Effector memory CD4-positive, alpha-beta T cell (primary cell): ENCODE measurements at regions not wholly inside any gene's neighbourhood (a gene's known extent, or its start where the extent isn't known, plus 50 kb on each side); places are given as distances from the start of the nearest gene placed in this dataset.

Source experiments
- DNase-seq, 3 donors: peaks; one replicate each; pipeline ENCODE4 v3.0.0-alpha.2; 2020
- H3K27ac ChIP-seq: 2 replicates; pipeline ENCODE4 v1.7.0; 2013; ENCODE audit warnings: mild to moderate bottlenecking, low read length, moderate library complexity; ENCODE audit not compliant: insufficient read depth, poor library complexity, severe bottlenecking
- H3K27me3 ChIP-seq: replicated peaks from 2 replicates; pipeline ENCODE4 v1.7.0; 2013; ENCODE audit warnings: mild to moderate bottlenecking, low read length; ENCODE audit not compliant: insufficient read depth, control insufficient read depth, poor library complexity, severe bottlenecking
- H3K36me3 ChIP-seq: 2 replicates; pipeline ENCODE4 v1.7.0; 2013; ENCODE audit warnings: mild to moderate bottlenecking, low read length, moderate library complexity; ENCODE audit not compliant: control insufficient read depth, insufficient read depth
- H3K4me1 ChIP-seq: 2 replicates; pipeline ENCODE4 v1.7.0; 2013; ENCODE audit warnings: low read length, mild to moderate bottlenecking; ENCODE audit not compliant: control insufficient read depth, insufficient read depth, poor library complexity, severe bottlenecking
- H3K4me3 ChIP-seq: 2 replicates; pipeline ENCODE4 v1.7.0; 2013; ENCODE audit warnings: low read length, low read depth, mild to moderate bottlenecking; ENCODE audit not compliant: insufficient read depth, poor library complexity, severe bottlenecking
- H3K9me3 ChIP-seq: 2 replicates; pipeline ENCODE4 v1.7.0; 2013; ENCODE audit warnings: mild to moderate bottlenecking, low read length, moderate library complexity; ENCODE audit not compliant: control insufficient read depth

DNA sequence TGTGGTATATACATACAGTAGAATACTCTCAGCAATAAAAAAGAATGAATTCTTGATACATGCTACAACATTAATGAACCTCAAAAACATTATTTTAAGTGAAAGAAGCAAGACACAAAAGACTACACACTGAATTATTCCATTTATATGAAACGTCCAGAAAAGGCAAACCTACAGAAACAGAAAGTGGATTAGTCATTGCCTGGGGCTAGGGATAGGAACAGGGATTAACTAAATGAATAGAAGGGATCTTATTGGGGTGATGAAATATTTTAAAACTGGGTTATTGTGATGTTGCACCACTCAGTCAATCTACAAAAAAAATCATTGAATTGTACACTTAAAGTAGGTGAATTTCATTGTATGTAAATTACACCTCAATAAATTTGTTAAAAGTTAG lies 326.7 kb downstream of the PIK3R1 start:
- H3K36me3 ChIP-seq: no peaks in the 10 kb centered on the region
- no peaks in the 10 kb centered on the region for H3K9me3 ChIP-seq
- H3K4me1 ChIP-seq: no peaks in the 10 kb centered on the region
- H3K27me3 ChIP-seq: no peaks in the 10 kb centered on the region
- no peak overlapping the region for H3K4me3 ChIP-seq
- no peak overlapping the region for H3K27ac ChIP-seq
- DNase-seq: no peak

DNA sequence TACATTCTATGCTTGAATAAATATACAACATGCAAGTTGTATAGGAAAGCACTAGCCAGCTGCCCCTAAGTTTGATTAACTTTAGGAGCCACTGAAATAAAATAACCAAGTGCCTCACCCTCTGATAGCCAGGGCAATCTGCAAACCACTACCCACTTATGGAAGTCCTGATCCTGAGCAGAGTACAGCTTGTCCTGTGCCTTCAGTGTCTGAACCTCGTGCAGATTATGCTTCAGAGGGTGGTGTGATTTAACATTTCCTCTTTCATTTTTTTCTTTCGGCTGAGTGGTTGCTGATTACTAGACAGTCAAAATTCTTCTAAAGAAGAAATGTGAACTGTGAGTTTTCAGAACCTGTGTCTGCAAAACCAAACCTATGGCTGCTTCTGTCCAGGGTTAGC lies 327.7 kb downstream of the PIK3R1 start:
- no peak for DNase-seq

GRCh38 chr5:68544091-68544647 lies 328.6 kb downstream of the PIK3R1 start:
- no peak overlapping the region for H3K27ac ChIP-seq
- no peaks in the 10 kb centered on the region for H3K36me3 ChIP-seq
- H3K27me3 ChIP-seq: no peaks in the 10 kb centered on the region
- no peaks in the 10 kb centered on the region for H3K9me3 ChIP-seq
- H3K4me1 ChIP-seq: no peaks in the 10 kb centered on the region
- DNase-seq: no peak
- no peak overlapping the region for H3K4me3 ChIP-seq

More for the DNA sequence above, 327.7 kb downstream of the PIK3R1 start:
- H3K27ac ChIP-seq: no peak overlapping the region
- no peak overlapping the region for H3K4me3 ChIP-seq
- no peaks in the 10 kb centered on the region for H3K9me3 ChIP-seq
- H3K27me3 ChIP-seq: no peaks in the 10 kb centered on the region
- H3K36me3 ChIP-seq: no peaks in the 10 kb centered on the region
- no peaks in the 10 kb centered on the region for H3K4me1 ChIP-seq

DNA sequence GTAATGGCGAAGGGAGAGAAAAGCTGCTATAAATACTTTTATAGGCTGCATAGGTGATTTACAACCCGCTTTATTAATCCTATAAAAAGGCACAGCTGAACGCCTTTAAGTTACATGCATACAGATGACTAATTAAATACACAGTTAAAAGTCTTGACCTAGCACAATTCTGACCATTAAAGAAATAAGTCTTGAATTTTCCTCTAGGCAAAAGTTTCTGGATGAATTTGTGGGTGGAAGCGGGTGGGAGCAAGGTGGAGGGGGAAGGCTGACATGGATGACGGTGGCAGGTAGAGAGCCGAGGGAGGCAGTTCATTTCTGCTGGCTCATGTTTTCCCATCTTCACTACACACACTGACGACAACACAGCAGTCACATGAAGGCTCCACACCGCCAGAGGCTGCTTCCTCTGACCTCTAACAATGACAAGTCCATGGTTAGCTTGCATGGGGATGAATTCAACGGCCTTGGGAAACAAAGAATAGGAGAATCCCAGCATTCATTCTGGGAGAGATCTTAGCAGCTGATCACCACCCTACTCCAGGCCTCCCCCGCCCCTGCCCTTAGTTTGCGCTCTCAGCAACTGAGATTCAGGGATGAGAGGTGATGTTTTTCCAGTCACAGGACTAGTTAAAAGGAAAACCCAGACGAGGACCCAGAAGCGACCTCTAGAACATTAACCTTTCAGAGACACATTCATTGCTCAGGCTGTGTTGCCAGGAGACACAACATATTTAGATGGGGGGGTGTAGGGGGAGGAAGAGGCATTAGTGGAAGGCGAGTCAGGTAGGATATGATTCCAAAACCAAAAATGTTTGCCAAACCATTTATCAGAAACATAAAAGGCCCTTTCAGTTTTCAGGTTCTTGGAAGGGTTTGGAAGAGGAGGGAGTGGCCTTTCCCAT lies 329.3 kb downstream of the PIK3R1 start:
- H3K27ac ChIP-seq: no peak overlapping the region
- DNase-seq: no peak
- no peak overlapping the region for H3K4me3 ChIP-seq
- no peaks in the 10 kb centered on the region for H3K9me3 ChIP-seq
- no peaks in the 10 kb centered on the region for H3K27me3 ChIP-seq
- no peaks in the 10 kb centered on the region for H3K4me1 ChIP-seq
- H3K36me3 ChIP-seq: no peaks in the 10 kb centered on the region

DNA sequence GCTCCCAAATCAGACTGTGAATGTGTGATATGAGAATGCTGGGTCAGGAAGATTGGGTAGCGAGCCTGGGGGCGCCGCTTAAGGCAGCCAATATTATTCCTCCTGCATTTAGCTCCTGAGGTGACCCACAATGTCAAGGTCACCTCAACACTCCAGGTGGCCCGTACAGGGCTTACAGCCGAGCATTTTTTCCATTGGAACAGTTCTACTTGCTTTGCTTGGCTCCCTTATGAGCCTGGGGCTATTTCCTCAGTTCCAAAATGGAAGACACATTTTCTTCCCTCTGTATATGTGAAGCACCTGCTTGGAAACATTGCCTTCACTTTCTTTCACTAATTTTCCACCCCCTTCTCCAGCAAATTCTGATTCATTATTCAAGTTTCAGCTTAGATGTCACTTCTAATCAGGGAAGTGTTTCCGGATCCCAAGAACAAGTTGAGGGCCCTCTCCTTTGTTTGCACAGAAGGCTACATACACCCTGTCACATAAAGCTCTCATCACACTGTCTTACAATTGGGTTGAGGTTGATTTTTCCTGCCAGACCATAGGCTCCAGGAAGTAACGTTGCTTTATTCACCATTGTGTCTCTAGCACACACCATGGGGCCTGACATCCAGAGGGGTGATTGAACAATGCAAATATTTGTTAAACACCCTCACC lies 330.2 kb downstream of the PIK3R1 start:
- Histone ChIP-seq H3K36me3 (no peaks in the 10 kb centered on the region), H3K27me3 (no peaks in the 10 kb centered on the region), H3K4me3 (no peak overlapping the region), H3K9me3 (no peaks in the 10 kb centered on the region), H3K4me1 (no peaks in the 10 kb centered on the region), H3K27ac (no peak overlapping the region)
- DNase-seq: no peak

GRCh38 chr5:68547056-68547455 lies 331.5 kb downstream of the PIK3R1 start:
- Histone ChIP-seq H3K36me3 (no peaks in the 10 kb centered on the region), H3K4me3 (no peak overlapping the region), H3K4me1 (no peaks in the 10 kb centered on the region), H3K27ac (no peak overlapping the region), H3K9me3 (no peaks in the 10 kb centered on the region), H3K27me3 (no peaks in the 10 kb centered on the region)
- DNase-seq: no peak

DNA sequence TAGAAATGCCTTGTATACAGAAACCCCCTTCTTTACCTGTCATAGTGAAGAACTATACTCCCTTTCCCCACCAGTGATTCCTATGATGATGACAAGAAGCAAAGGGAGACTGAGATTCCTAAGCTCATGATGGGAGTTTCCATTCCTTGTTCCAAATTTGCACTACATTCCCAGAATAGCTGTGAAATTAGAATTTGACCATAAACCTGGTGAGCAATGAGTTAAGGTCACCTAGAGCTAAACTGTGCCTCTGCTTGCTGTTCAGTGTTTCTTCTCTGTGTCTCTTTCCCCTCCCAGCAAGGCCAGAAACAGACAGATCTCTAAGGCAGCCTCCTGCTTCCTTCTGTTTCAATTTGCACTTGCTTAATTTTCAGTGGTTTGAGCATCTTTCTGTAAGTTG lies 332.1 kb downstream of the PIK3R1 start:
- Histone ChIP-seq H3K9me3 (no peaks in the 10 kb centered on the region), H3K36me3 (no peaks in the 10 kb centered on the region), H3K4me3 (no peak overlapping the region), H3K27me3 (no peaks in the 10 kb centered on the region), H3K4me1 (no peaks in the 10 kb centered on the region), H3K27ac (no peak overlapping the region)
- no peak for DNase-seq

GRCh38 chr5:68548959-68549676 lies 333.6 kb downstream of the PIK3R1 start:
- H3K4me3 ChIP-seq: no peak overlapping the region
- no peak for DNase-seq
- H3K4me1 ChIP-seq: no peaks in the 10 kb centered on the region
- no peaks in the 10 kb centered on the region for H3K9me3 ChIP-seq
- no peak overlapping the region for H3K27ac ChIP-seq
- H3K36me3 ChIP-seq: no peaks in the 10 kb centered on the region
- H3K27me3 ChIP-seq: no peaks in the 10 kb centered on the region

DNA sequence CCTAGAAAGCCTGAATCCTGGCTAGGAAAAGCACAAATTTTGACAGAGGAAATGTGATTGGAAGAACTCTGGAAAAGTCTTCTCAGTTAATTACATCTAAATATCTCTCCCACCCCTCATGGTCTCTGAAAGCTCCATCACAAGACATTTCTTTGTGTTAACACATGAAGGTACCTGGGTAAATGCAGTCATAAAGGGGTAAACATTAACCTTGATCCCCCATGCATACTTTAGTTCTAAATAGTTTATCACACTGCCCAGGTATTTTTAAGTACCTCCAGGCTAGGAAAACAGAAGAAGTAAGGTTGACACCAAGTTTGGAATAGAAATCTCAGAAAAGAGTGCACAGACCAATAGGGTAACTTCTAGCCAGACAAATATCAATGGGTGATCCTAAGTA lies 334.5 kb downstream of the PIK3R1 start:
- Histone ChIP-seq H3K4me3 (no peak overlapping the region), H3K9me3 (no peaks in the 10 kb centered on the region), H3K36me3 (no peaks in the 10 kb centered on the region)

More for the DNA sequence above, 334.5 kb downstream of the PIK3R1 start:
- no peak for DNase-seq
- Histone ChIP-seq H3K27me3 (no peaks in the 10 kb centered on the region), H3K27ac (no peak overlapping the region), H3K4me1 (no peaks in the 10 kb centered on the region)
